Skeletal muscle tissue (tissue), 3 donors: ENCODE measurements at regions not wholly inside any gene's neighbourhood (a gene's known extent, or its start where the extent isn't known, plus 50 kb on each side); places are given as distances from the start of the nearest gene placed in this dataset.

Experiments
- H3K27ac ChIP-seq: one replicate; pipeline ENCODE4 v1.7.0; 2013; ENCODE audit warnings: mild to moderate bottlenecking, low read depth, low read length, inconsistent platforms
- H3K27me3 ChIP-seq, 3 donors: one replicate each; pipeline ENCODE4 v1.7.0; 2013; ENCODE audit warnings: low read length in 3 of 3; ENCODE audit not compliant: control insufficient read depth in 3 of 3, insufficient read depth in 3 of 3
- H3K36me3 ChIP-seq, 3 donors: one replicate each; pipeline ENCODE4 v1.7.0; 2013; ENCODE audit warnings: low read length in 3 of 3; ENCODE audit not compliant: control insufficient read depth in 3 of 3, insufficient read depth in 3 of 3
- H3K4me1 ChIP-seq, 3 donors: one replicate each; pipeline ENCODE4 v1.7.0; 2013; ENCODE audit warnings: low read length in 3 of 3, mild to moderate bottlenecking in 3 of 3; ENCODE audit not compliant: control insufficient read depth in 3 of 3, insufficient read depth in 3 of 3
- H3K4me3 ChIP-seq, 3 donors: one replicate each; pipeline ENCODE4 v1.7.0; 2013; ENCODE audit warnings: low read length in 3 of 3
- H3K9ac ChIP-seq, 3 donors: one replicate each; pipeline ENCODE4 v1.7.0; 2013; ENCODE audit warnings: low read length in 3 of 3, mild to moderate bottlenecking in 3 of 3, moderate library complexity in 2 of 3, low read depth in 1 of 3
- H3K9me3 ChIP-seq, 3 donors: one replicate each; pipeline ENCODE4 v1.7.0; 2013; ENCODE audit warnings: low read length in 3 of 3; ENCODE audit not compliant: control insufficient read depth in 3 of 3
- donor health status: Osteomylitis.

DNA sequence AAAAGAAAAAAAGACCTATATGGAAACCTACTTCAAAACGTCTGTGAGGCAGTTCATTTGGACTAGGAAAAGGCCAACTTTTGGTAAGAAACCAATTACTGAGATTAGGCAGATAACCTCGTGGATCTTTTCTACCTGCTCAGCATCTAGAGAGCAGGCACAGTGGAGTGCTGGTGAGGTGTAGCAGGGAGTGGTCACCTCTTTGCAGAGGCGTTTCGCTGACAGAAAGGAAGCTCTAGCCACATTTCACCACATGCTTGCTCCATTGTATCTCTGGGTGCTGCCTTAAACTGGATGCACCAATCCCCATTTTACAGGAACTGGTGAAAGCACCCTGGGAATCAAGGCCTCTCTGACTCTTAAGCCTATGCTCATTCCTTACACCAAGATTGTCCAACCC lies 360.5 kb downstream of the LIG4 start:
- Histone ChIP-seq H3K4me1 (no peaks in the 10 kb centered on the region), H3K9ac (no peak overlapping the region), H3K4me3 (no peak overlapping the region), H3K27ac (no peak overlapping the region), H3K9me3 (no peaks in the 10 kb centered on the region), H3K36me3 (no peaks in the 10 kb centered on the region), H3K27me3 (no peaks in the 10 kb centered on the region)

DNA sequence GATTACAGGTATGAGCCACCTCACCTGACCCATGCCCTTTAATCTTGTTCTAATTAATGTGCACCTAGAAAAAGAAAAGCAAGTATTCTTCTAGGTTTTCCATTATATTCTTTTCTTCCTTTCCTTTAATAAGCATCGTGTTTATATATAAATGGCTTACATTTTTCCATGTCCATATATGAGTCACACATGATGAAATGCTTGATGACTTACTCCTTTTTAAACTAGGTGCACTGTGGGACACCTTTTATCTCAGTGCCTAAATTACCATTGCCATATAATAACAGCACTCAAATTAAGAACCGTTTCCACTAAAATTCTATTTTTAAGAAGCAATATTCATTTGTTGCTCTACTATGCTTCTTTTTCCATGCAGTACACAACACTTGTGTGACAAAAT lies 363.3 kb downstream of the LIG4 start:
- Histone ChIP-seq H3K27me3 (no peaks in the 10 kb centered on the region), H3K27ac (no peak overlapping the region)

DNA sequence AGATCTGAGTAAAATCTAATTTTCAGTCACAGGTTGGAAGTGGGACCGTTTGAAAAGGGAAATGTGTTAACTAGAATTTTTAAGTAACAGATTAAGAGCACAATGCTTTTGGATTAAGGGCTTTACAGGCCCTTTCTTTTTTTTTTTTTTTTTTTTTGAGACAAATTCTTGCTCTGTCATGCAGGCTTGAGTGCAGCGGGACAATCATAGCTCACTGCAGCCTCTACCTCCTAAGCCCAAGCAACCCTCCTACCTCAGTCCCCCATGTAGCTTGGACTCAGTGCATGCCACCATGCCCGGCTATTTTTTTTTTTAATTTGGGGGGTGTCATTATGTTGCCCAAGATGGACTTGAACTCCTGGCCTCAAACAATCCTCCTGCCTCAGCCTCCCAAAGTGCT lies 363.7 kb downstream of the LIG4 start:
- no peaks in the 10 kb centered on the region for H3K9me3 ChIP-seq
- no peaks in the 10 kb centered on the region for H3K27me3 ChIP-seq
- no peaks in the 10 kb centered on the region for H3K36me3 ChIP-seq
- H3K4me3 ChIP-seq = no peak overlapping the region
- H3K27ac ChIP-seq = no peak overlapping the region
- H3K4me1 ChIP-seq = no peaks in the 10 kb centered on the region
- H3K9ac ChIP-seq = no peak overlapping the region

More for the DNA sequence above, 363.3 kb downstream of the LIG4 start:
- no peaks in the 10 kb centered on the region for H3K4me1 ChIP-seq
- H3K9ac ChIP-seq = no peak overlapping the region
- no peaks in the 10 kb centered on the region for H3K36me3 ChIP-seq
- H3K9me3 ChIP-seq = no peaks in the 10 kb centered on the region
- H3K4me3 ChIP-seq = no peak overlapping the region

DNA sequence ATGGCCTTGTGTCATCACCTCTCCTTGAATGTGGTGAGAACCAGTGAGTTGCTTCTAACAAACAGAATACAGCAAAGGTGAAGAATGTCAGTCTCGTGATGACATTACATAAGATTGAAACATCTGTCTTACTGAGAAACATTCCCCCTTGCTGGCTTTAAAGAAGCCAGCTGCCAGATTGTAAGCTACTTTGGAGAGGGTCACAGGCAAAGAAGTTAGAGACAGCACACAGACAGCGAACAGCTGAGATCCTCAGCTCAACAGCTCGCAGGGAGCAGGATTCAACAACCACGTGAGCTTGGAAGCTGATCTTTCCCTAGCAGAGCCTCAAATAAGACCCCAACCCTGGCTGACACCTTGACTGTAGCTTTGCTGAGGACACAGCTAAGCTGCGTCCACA lies 367.9 kb downstream of the LIG4 start:
- H3K4me3 ChIP-seq = no peak overlapping the region
- H3K9ac ChIP-seq = no peak overlapping the region

DNA sequence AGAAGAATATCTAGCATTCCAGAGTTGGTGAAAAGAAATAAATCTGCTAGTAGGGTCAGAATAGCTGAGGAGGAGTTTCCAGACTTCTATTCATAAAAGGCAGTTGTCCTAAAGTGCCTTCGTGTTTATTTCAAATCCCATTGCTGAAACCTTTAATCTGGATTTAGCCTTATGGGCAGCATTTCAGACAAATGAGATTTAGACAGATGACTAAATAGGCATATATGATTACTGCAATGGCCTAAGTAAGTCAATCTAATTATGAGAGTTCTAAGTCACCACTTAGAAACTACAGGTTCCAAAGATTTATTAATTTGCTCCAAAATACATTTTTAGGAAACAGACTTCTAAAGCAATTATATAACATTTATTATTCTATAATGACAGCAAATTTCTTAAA lies 368.7 kb downstream of the LIG4 start:
- Histone ChIP-seq H3K4me1 (no peaks in the 10 kb centered on the region), H3K9ac (no peak overlapping the region), H3K4me3 (no peak overlapping the region), H3K9me3 (no peaks in the 10 kb centered on the region), H3K27ac (no peak overlapping the region), H3K27me3 (no peaks in the 10 kb centered on the region), H3K36me3 (no peaks in the 10 kb centered on the region)

More for the DNA sequence above, 367.9 kb downstream of the LIG4 start:
- H3K4me1 ChIP-seq = no peaks in the 10 kb centered on the region
- no peaks in the 10 kb centered on the region for H3K27me3 ChIP-seq
- H3K27ac ChIP-seq = no peak overlapping the region
- no peaks in the 10 kb centered on the region for H3K9me3 ChIP-seq
- no peaks in the 10 kb centered on the region for H3K36me3 ChIP-seq

DNA sequence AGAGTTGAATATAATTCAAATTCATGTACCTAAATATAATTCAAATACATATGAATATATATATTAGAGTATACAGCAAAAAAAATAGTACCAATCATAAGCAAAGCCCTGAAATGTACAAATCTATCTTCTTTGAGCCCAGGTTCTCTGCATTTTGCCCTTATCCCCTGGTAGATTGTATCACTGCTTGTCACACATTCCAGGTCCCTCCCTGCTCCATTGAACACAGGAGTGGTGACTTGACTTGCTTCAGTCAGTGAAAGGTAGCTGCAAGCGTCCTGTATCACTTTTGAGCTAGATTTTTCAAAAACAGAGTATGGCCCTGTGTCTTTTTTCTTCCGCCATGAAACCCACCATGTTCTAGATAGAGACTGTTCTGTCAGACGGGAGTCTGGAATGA lies 369.4 kb downstream of the LIG4 start:
- H3K4me3 ChIP-seq = no peak overlapping the region
- no peaks in the 10 kb centered on the region for H3K9me3 ChIP-seq
- no peaks in the 10 kb centered on the region for H3K4me1 ChIP-seq
- no peaks in the 10 kb centered on the region for H3K36me3 ChIP-seq
- H3K27ac ChIP-seq = no peak overlapping the region
- H3K27me3 ChIP-seq = no peaks in the 10 kb centered on the region
- no peak overlapping the region for H3K9ac ChIP-seq

DNA sequence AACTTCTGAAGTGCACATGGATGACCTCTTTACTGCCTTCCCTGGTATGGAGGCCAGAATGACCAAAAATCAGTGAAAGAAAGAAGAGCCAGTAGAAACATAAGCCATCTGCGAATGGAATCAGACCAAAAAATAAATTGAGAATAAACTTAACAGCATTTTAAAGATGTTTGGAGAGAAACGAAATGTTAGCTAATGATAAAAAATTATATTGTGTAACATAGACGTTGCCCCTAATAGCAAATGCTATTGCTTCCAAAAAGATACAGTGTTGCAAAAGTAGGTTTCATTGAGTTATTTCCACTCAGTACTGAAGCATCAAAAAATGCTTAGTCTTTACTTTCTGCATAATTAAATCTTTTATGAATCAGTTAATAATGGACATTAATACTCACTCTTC lies 371.7 kb downstream of the LIG4 start:
- Histone ChIP-seq H3K36me3 (no peaks in the 10 kb centered on the region), H3K9ac (no peak overlapping the region), H3K27ac (no peak overlapping the region), H3K27me3 (no peaks in the 10 kb centered on the region), H3K4me1 (no peaks in the 10 kb centered on the region), H3K9me3 (no peaks in the 10 kb centered on the region), H3K4me3 (no peak overlapping the region)

DNA sequence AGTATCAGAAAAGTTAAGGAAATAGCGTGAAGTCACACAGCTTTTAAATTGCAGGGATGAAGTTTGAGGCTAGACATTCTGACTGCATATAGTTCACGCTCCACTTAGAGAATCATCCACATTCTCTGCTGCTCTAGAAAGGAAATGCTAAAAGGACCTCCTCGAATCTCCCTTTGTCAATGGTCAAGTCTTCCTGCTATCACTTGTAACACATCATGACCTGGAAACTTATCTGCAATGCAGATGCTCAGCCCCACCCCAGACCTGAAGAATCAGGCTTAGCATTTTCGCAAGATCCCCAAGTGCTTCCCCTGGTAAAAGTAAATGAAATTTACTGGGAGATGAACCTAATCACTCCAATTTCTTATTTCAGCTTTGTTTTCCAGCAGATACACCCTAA lies 372.1 kb downstream of the LIG4 start:
- Histone ChIP-seq H3K9me3 (no peaks in the 10 kb centered on the region), H3K36me3 (no peaks in the 10 kb centered on the region), H3K27me3 (no peaks in the 10 kb centered on the region), H3K4me1 (no peaks in the 10 kb centered on the region), H3K27ac (no peak overlapping the region), H3K4me3 (no peak overlapping the region), H3K9ac (no peak overlapping the region)

DNA sequence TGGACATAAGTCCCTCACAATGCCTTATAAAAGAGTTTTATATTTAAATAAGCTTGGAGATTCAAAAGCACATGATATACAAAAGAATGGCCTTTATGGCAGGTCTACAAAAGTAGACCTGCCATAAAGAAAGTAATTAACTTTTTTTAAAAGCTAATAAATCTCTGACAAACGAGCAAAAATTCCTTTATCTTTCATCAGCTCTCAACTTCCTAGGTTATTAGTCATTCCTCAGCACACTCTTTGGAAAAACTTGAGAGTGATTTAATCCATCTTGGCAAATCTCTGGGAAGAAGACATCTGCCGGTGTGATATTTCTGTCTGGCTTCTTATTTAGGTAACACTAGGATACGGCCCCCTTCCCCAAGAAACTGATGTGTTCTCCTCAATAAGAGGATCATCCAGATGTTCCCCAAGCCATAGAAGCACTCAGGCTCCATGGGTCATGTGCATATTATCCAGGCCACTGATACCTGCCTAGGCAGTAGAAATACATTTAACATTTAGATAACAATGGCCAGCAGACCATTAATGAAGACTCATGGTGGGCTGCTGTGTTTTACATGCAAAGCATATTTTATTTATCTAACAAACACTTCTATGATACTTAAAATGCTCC lies 372.7 kb downstream of the LIG4 start:
- no peaks in the 10 kb centered on the region for H3K4me1 ChIP-seq
- no peak overlapping the region for H3K9ac ChIP-seq
- H3K36me3 ChIP-seq = no peaks in the 10 kb centered on the region
- no peak overlapping the region for H3K27ac ChIP-seq
- H3K4me3 ChIP-seq = no peak overlapping the region
- no peaks in the 10 kb centered on the region for H3K27me3 ChIP-seq
- no peaks in the 10 kb centered on the region for H3K9me3 ChIP-seq

DNA sequence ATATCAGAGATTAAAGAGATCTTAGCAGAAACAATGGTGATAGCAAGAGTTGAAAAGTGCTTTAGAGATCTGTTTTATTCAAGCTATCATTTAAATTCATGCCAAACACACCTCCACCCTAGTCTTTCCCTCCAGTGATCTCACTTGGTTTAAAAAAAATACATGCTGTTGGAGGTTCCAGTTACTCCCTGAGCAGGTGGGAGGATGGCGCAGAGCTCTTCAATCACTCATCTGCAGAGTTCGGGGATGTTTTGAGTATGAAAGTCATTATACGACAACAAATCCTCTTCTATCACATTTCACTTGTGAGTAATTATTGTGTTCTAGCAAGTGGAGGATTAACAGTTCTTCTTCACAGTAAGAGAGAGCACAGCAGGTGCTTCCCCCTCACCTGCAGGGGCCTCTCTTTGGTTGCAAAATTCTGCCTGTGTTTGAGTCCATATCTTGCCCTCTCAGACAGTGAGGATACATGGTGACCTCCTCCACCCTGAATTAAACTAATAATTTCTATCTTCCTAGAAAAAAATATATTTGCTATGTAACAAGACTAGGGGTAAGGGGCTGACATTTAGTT lies 376.7 kb downstream of the LIG4 start:
- Histone ChIP-seq H3K27ac (no peak overlapping the region), H3K36me3 (no peaks in the 10 kb centered on the region), H3K9me3 (no peaks in the 10 kb centered on the region), H3K27me3 (no peaks in the 10 kb centered on the region), H3K9ac (no peak overlapping the region), H3K4me3 (no peak overlapping the region), H3K4me1 (no peaks in the 10 kb centered on the region)
